Muscle layer of duodenum (tissue), 2 donors: ENCODE measurements at regions not wholly inside any gene's neighbourhood (a gene's known extent, or its start where the extent isn't known, plus 50 kb on each side); places are given as distances from the start of the nearest gene placed in this dataset.

Experiments used
- H3K27ac ChIP-seq: one replicate; pipeline ENCODE4 v1.7.0; 2013; ENCODE audit warnings: mild to moderate bottlenecking, low read length
- H3K27me3 ChIP-seq: one replicate; pipeline ENCODE4 v1.7.0; 2013; ENCODE audit warnings: low read depth, mild to moderate bottlenecking, control low read depth, low read length
- H3K36me3 ChIP-seq, 2 donors: one replicate each; pipeline ENCODE4 v1.7.0; 2013; ENCODE audit warnings: low read length in 2 of 2, control low read depth in 1 of 2, mild to moderate bottlenecking in 1 of 2; ENCODE audit not compliant: insufficient read depth in 2 of 2, control insufficient read depth in 1 of 2
- H3K4me1 ChIP-seq, 2 donors: one replicate each; pipeline ENCODE4 v1.7.0; 2013; ENCODE audit warnings: low read length in 2 of 2, mild to moderate bottlenecking in 2 of 2, control low read depth in 1 of 2, moderate library complexity in 1 of 2; ENCODE audit not compliant: insufficient read depth in 2 of 2, control insufficient read depth in 1 of 2
- H3K4me3 ChIP-seq, 2 donors: one replicate each; pipeline ENCODE4 v1.7.0; 2013; ENCODE audit warnings: low read length in 2 of 2, low read depth in 1 of 2, mild to moderate bottlenecking in 1 of 2
- H3K9me3 ChIP-seq, 2 donors: one replicate each; pipeline ENCODE4 v1.7.0; 2013; ENCODE audit warnings: low read length in 2 of 2, control low read depth in 1 of 2, mild to moderate bottlenecking in 1 of 2; ENCODE audit not compliant: control insufficient read depth in 1 of 2
- donor health status: healthy.

DNA sequence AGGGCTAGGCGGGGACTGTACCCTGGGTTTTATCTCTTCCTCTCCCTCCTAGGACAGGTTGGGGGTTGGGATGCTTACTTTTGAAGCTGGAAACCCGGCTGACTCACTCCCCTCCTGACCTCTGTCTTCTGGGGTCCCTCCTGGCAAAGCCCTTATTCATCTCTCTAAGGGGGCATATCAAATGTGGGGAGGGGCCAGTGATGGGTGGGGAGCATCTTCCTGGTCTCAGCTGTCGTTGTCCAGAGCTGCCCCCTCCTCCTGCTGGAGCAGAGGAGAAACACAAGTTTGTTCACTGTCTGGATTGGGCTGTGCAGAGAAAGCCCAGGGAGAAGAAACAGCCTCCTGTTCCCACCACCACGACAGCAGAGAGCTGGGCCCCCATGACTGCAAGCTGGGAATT is 85.8 kb downstream of the TNFAIP2 start:
- H3K9me3 ChIP-seq, result peaks cover 3 to 8% of the 10 kb centered on the region in 2 donors
- no peaks in the 10 kb centered on the region for H3K36me3 ChIP-seq
- peaks cover 3% of the 10 kb centered on the region for H3K27me3 ChIP-seq
- peak overlapping the region; percentile 9 for H3K27ac ChIP-seq
- H3K4me3 ChIP-seq, result no peak overlapping the region
- H3K4me1 ChIP-seq, result peaks cover 0 to 3% of the 10 kb centered on the region in 2 donors

DNA sequence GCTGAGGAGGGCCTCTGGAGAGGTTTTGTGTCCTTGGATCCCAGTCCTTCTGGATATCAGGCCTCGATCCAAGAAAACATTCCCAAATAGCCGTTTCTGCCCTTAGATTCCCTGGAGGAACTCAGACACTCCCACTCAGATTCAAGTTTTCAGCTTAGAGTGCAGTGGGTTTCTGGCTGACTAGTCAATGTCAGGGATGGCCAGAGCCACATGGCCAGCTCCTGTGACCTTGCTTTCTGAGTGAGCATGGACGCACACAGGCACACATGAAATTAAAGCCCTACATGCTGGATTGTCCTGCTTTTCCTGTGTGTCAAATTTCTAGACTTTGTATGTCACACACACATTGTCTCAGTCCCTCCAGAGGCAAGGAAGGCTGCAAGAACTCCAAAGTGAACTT is 86.2 kb downstream of the TNFAIP2 start:
- H3K27ac ChIP-seq, result no peak overlapping the region
- peaks cover 3% of the 10 kb centered on the region for H3K27me3 ChIP-seq
- peaks cover 0 to 3% of the 10 kb centered on the region in 2 donors for H3K4me1 ChIP-seq
- H3K4me3 ChIP-seq, result no peak overlapping the region
- H3K36me3 ChIP-seq, result no peaks in the 10 kb centered on the region
- H3K9me3 ChIP-seq, result peaks cover 0 to 5% of the 10 kb centered on the region in 2 donors

DNA sequence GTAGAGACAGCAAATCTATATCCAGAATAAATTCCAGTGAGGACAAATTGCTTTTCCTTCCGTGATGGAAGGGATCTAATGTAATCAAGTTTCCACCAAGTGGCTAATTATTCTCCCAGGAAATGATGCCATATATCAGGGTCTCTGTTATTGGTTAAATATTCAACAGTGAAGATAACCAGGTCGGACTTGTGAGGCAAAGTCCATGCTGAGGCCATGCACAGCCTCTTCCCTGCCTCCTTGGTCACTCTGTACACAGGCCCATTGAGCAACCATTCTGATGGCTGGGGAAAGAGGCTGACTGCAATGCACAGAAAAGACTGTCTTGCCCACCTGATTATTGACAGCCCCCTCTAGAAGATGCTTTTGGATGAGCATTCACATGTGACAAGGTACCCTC is 90.1 kb downstream of the TNFAIP2 start:
- Histone ChIP-seq H3K36me3 (no peaks in the 10 kb centered on the region), H3K9me3 (peaks cover 0 to 7% of the 10 kb centered on the region in 2 donors), H3K27me3 (no peaks in the 10 kb centered on the region), H3K27ac (peak overlapping the region; percentile 34), H3K4me3 (no peak overlapping the region), H3K4me1 (peaks cover 0 to 3% of the 10 kb centered on the region in 2 donors)

DNA sequence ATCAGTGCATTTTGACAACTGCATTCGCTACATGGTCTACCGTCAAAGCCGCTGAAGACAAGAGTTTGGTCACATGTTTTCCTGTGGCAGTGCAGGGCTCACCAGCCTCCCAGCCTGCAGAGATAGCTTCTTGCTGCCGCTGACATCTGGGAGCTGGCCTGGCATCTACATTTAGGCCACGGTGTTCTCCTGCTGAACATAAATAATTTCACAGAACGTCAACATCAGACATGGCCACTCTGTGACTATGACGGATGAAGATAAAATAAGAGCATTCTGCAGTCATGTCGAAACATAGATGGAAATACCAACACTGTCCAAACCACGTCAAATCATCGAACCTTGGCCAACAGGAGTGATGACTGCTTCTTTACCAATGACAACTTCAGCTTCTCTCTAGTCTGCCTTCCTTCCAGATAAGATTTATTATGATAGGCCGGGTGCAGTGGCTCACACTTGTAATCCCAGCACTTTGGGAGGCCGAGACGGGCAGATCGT is 91.2 kb downstream of the TNFAIP2 start:
- no peaks in the 10 kb centered on the region for H3K27me3 ChIP-seq
- H3K4me1 ChIP-seq, result peaks cover 0 to 3% of the 10 kb centered on the region in 2 donors
- peaks cover 0 to 7% of the 10 kb centered on the region in 2 donors for H3K9me3 ChIP-seq
- no peak overlapping the region for H3K4me3 ChIP-seq
- H3K27ac ChIP-seq, result no peak overlapping the region
- H3K36me3 ChIP-seq, result no peaks in the 10 kb centered on the region

DNA sequence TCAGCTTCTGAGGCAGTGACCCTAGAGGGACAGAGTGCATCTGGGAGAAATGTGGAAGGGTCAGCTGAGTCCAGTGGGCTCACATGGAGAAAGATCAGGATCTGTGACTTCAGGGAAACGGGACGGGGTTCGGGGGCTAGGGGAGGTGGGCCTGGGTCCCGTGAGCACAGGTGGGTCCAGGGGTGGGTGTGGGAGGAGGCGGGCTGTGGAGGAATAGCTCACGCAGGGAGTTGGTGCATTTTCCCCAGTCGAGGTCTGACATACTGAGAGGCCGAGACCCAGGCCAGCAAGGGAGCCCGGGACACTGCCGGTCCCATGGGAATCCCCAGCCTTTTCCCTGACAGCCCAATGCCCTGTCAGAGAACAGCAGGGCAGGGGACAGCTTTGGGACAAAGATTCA is 93.1 kb downstream of the TNFAIP2 start:
- no peak overlapping the region for H3K27ac ChIP-seq
- no peaks in the 10 kb centered on the region for H3K27me3 ChIP-seq
- peaks cover 0 to 7% of the 10 kb centered on the region in 2 donors for H3K9me3 ChIP-seq
- H3K36me3 ChIP-seq, result no peaks in the 10 kb centered on the region
- peaks cover 0 to 13% of the 10 kb centered on the region in 2 donors for H3K4me1 ChIP-seq
- no peak overlapping the region for H3K4me3 ChIP-seq

DNA sequence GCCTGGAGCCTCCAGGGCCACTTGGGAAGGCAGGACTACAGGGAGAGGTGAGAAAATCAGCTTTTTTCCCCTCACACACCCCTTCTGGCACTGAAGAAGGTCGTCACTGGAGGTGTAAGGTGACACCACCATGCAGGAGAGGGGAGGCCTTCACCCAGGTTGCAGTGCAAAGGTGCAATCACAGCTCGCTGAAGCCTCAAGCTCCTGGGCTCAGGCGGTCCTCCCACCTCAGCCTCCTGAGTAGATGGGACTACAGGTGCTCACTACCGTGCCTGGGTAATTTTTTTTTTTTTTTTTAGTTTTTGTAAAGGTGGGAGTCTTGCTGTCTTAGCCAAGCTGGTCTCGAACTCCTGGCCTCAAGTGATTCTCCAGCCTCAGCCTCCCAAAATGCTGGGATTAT is 93.6 kb downstream of the TNFAIP2 start:
- Histone ChIP-seq H3K9me3 (peaks cover 0 to 7% of the 10 kb centered on the region in 2 donors), H3K4me3 (no peak overlapping the region), H3K4me1 (peaks cover 0 to 14% of the 10 kb centered on the region in 2 donors), H3K27ac (no peak overlapping the region), H3K36me3 (no peaks in the 10 kb centered on the region), H3K27me3 (no peaks in the 10 kb centered on the region)

DNA sequence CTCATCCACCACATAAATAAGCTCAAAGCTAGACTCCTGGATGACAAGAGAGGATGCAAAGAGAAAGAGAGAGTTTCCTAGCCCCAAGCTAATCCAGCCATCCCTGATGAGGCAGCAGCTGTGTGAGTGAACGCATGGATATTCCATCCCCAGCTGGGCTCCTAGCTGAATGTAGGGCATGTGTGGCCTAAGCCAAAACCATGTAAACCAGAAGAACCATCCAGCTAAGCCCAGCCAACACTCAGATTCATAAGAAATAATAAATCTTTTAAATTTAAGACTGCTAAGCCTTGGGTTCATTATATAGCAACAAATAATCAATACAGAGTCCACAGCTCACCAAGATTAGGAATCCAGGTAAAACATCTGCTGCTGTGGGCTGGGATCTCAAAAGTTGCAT is 94.3 kb downstream of the TNFAIP2 start:
- H3K4me1 ChIP-seq, result peaks cover 0 to 14% of the 10 kb centered on the region in 2 donors
- H3K36me3 ChIP-seq, result no peaks in the 10 kb centered on the region
- H3K9me3 ChIP-seq, result peaks cover 0 to 7% of the 10 kb centered on the region in 2 donors
- H3K4me3 ChIP-seq, result no peak overlapping the region
- H3K27ac ChIP-seq, result no peak overlapping the region
- peaks cover 5% of the 10 kb centered on the region for H3K27me3 ChIP-seq

DNA sequence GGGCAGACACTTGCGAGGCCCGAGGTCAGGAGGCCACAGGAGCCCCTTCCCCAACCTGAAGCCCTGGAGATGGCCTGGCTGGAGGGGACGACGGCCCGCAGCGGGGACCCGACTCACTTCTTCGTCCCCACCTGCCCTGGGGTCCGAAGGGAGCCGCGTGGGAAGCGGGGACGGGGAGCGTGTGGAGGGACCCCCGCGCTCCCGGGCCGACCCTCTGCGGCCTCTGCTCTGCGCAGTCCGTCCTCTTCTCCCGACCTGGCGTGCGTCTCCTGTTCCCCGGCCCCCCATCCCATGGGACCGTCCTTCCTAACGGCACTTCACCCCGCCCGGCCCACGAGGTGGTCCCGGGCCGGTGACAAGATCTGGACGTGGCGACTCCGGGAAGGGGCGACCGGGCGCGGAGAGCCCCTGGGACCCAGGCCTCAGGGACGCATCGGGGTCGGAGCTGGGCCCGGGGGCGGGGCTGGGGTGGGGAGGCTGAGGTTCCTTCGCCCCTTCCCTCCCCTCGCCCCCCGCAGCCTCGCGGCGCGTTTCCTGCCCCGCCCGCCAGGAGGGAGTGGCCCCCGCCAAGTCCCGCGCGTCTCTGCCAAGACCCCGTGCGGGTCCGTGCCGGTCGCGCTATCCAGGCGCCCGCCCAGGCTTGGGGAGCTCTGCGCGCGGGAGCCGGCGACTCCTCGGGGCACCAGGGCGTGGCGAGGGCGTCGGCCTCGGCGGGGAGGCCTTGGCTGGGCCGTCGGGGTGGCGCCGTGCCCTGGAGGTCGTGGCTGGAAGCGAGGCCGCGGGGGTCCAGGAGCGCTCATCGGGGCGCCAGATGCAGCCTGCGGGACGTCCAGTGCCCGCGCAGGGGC is 97.1 kb downstream of the TNFAIP2 start:
- H3K4me1 ChIP-seq, result peaks cover 0 to 14% of the 10 kb centered on the region in 2 donors
- H3K36me3 ChIP-seq, result no peaks in the 10 kb centered on the region
- no peak overlapping the region for H3K27ac ChIP-seq
- H3K4me3 ChIP-seq, result peak overlapping the region in 1 of 2 donors; percentile 64
- H3K27me3 ChIP-seq, result peaks cover 5% of the 10 kb centered on the region
- peaks cover 0 to 7% of the 10 kb centered on the region in 2 donors for H3K9me3 ChIP-seq

DNA sequence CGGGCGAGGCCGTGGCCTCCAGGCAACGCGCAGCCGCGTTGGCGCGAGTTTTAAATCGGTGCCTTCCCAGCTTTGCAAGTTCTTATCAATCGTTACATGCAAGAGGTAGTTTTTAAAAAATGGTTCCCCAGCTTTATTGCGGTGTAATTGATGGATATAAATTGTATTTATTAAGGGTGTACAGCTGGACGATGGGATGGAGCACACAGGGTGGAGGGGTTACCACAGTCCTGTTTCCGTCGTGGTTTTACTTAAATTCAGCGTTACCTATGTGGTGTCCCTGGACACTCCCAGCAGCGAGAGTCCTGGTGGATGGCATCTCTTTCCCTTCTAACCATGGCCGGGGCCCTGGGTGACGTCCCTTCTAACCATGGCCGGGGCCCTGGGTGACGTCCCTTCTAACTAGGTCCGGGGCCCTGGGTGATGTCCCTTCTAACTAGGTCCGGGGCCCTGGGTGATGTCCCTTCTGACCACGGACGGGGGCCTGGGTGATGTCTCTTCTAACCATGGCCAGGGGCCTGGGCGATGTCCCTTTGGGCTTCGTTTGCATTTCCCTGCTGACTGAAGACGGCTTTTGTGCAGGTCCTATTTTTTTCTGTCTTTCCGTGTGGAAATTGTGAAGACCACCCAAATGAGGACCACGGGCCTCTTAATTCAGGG is 97.9 kb downstream of the TNFAIP2 start:
- Histone ChIP-seq H3K9me3 (peaks cover 0 to 7% of the 10 kb centered on the region in 2 donors), H3K36me3 (no peaks in the 10 kb centered on the region), H3K27ac (no peak overlapping the region), H3K4me1 (peaks cover 0 to 14% of the 10 kb centered on the region in 2 donors), H3K4me3 (peak overlapping the region in 1 of 2 donors; percentile 64), H3K27me3 (peaks cover 5% of the 10 kb centered on the region)

DNA sequence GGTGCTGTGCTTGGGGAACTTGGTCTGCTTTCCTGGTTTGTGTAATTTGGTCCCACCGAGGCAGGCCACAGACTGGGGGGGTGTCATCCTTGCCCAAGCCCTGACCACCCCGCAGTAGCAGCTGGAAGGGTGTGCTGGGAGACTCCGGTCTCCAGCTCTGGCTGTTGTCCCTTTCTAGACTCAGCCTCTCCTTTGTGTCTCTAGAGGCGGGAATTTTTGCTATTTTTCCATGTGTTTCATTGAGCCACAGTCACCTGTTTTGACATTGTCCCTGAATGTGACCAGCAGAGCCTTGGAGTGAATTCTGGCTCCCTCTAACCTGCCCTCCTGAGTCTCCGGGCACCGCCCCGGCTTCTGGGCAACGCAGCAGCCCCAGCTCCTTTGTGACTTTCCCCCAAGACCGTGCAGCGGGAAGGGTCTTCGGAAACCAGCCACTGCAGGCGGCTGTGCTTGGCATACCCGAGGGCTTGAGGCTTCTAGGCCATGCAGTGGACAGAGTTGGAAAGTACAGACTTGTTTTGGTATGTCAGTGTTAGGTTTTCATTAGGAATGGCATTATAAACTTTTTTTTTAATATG is 98.6 kb downstream of the TNFAIP2 start:
- Histone ChIP-seq H3K27me3 (peaks cover 5% of the 10 kb centered on the region), H3K4me1 (peaks cover 0 to 14% of the 10 kb centered on the region in 2 donors), H3K27ac (no peak overlapping the region), H3K4me3 (no peak overlapping the region), H3K9me3 (peaks cover 0 to 7% of the 10 kb centered on the region in 2 donors), H3K36me3 (no peaks in the 10 kb centered on the region)

DNA sequence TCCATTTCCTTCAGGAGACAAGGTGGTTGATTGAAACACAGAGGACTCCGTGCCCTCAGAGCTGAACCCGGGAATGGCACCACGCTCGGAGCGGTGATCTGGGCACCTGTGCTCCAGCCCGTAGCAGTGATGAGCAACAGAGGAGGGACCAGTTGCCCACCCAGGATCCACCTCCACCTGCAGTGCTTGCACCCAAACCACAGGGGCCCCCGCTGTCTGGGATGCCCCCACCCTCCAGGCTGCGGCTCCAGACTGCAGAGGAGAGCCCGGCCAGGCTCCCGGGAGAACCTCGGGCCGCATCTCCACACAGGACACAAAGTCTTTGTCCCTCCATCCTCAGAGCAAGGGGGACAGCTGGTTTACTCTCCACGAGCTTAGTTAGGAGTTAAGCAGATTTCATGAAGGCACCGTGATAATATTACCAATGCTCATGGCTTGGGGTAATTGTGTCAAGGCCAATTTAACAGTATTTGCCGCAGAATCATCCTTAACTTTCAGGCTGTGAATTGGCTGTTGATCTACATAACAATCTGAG is 100.6 kb downstream of the TNFAIP2 start:
- no peak overlapping the region for H3K27ac ChIP-seq
- H3K4me3 ChIP-seq, result no peak overlapping the region
- H3K4me1 ChIP-seq, result peaks cover 0 to 14% of the 10 kb centered on the region in 2 donors
- H3K36me3 ChIP-seq, result no peaks in the 10 kb centered on the region
- no peaks in the 10 kb centered on the region for H3K9me3 ChIP-seq
- peaks cover 5% of the 10 kb centered on the region for H3K27me3 ChIP-seq
